ENCODE measurements at regions not wholly inside any gene's neighbourhood (a gene's known extent, or its start where the extent isn't known, plus 50 kb on each side); places are given as distances from the start of the nearest gene placed in this dataset.

- H3K79me1 ChIP-seq (ENCODE audit: low read depth, low read length): no peaks in the 10 kb centered on the region
- ChIA-PET CTCF (ENCODE audit: partially characterized antibody) (interaction anchor here (1.0 kb wide), 1 partner anchor 238 kb away, joined by 3 read pairs; no protein-coding TSS in a partner anchor), POLR2A (ENCODE audit: partially characterized antibody) (no interaction called here)
- FAIRE-seq (no peak), DNase-seq (ENCODE audit: low read depth in 1 of 2, low spot score in 2 of 2) (no peak)
- WGBS, 2 experiments (ENCODE audit: extremely low coverage in 1 of 2, insufficient coverage in 1 of 2, insufficient read length in 1 of 2, insufficient replicate concordance in 2 of 2, low coverage in 1 of 2, low lambda C conversion rate in 2 of 2, missing lambda C conversion rate in 1 of 2): 83% methylated on average over 3 of the region's 3 CpGs; no CpG with 5 or more reads in 1 of the 2 experiments
- no peak overlapping the region for H2BK20ac ChIP-seq (ENCODE audit: low read length)
- H4K20me1 ChIP-seq (replicated peaks in 1 of 2; ENCODE audit: control insufficient read depth in 1 of 2, insufficient read depth in 2 of 2, low read length in 2 of 2): no peaks in the 10 kb centered on the region
- no peak overlapping the region for H3K27ac ChIP-seq (ENCODE audit: low read depth, low read length)
- H2BK12ac ChIP-seq (ENCODE audit: low read depth, low read length): no peak overlapping the region
- no peak overlapping the region for H3K4me3 ChIP-seq (ENCODE audit: extremely low read depth in 1 of 4, insufficient read depth in 2 of 4, low read depth in 3 of 4, low read length in 4 of 4)
- H2BK5ac ChIP-seq (ENCODE audit: low read depth, low read length): no peak overlapping the region
- no peaks in the 10 kb centered on the region for H3K4me1 ChIP-seq (replicated peaks in 1 of 4; ENCODE audit: control insufficient read depth in 3 of 4, insufficient read depth in 4 of 4, low read length in 3 of 4)
- no peak overlapping the region for H3K18ac ChIP-seq (ENCODE audit: extremely low read depth, low read length)
- H3K23ac ChIP-seq (ENCODE audit: insufficient read length): no peak overlapping the region
- H3K56ac ChIP-seq (replicated peaks; ENCODE audit: insufficient read length, low read depth, low read length): no peak overlapping the region
- no peak overlapping the region for H2AK5ac ChIP-seq (ENCODE audit: low read depth, low read length)
- H3K14ac ChIP-seq (ENCODE audit: insufficient read length): no peak overlapping the region
- H4K91ac ChIP-seq (replicated peaks; ENCODE audit: insufficient read length, low read length): no peak overlapping the region
- H3K4me2 ChIP-seq (ENCODE audit: insufficient read depth in 1 of 2, low read depth in 2 of 2, low read length in 2 of 2): no peak overlapping the region
- no peak overlapping the region for H4K8ac ChIP-seq (ENCODE audit: extremely low read depth, insufficient read depth, low read length)
- H3K36me3 ChIP-seq (ENCODE audit: control insufficient read depth in 2 of 4, insufficient read depth in 4 of 4, low read length in 3 of 4): no peaks in the 10 kb centered on the region
- H3K79me2 ChIP-seq (ENCODE audit: control insufficient read depth in 1 of 2, insufficient read depth in 2 of 2, low read length in 2 of 2): no peaks in the 10 kb centered on the region
- H3K4ac ChIP-seq (replicated peaks; ENCODE audit: insufficient read length, low read depth, low read length): no peak overlapping the region
- no peak overlapping the region for H2BK15ac ChIP-seq (ENCODE audit: low read length)
- H3K9me3 ChIP-seq (ENCODE audit: insufficient read depth in 2 of 2, low read depth in 1 of 2, low read length in 1 of 2): peaks cover 17 to 21% of the 10 kb centered on the region in 2 experiments
- H3K23me2 ChIP-seq (ENCODE audit: low read depth, low read length): no peaks in the 10 kb centered on the region
- no peak overlapping the region for H2BK120ac ChIP-seq (replicated peaks; ENCODE audit: low read depth, low read length)
- no peak overlapping the region for H4K5ac ChIP-seq (ENCODE audit: insufficient read length, low read depth, low read length)
- no peaks in the 10 kb centered on the region for H3K27me3 ChIP-seq (replicated peaks in 1 of 4; ENCODE audit: control insufficient read depth in 3 of 4, extremely low read depth in 1 of 4, insufficient read depth in 3 of 4, low read length in 3 of 4)
- H2AFZ ChIP-seq (ENCODE audit: low read length): no peak overlapping the region
- no peak overlapping the region for H3K9ac ChIP-seq (replicated peaks in 1 of 4; ENCODE audit: extremely low read depth in 1 of 4, low read depth in 3 of 4, low read length in 3 of 4)
- no peak for TF ChIP-seq TCF12 (IDR thresholded peaks at IDR 0.05; ENCODE audit: low read depth, low read length)
- no peak for TF ChIP-seq RFX5 (IDR thresholded peaks at IDR 0.05; ENCODE audit: borderline replicate concordance, low read depth, low read length)
- TF ChIP-seq TEAD4 (IDR thresholded peaks at IDR 0.05; ENCODE audit: low read depth, low read length): no peak
- TF ChIP-seq CHD1 (IDR thresholded peaks at IDR 0.05; ENCODE audit: low read depth, low read length): no peak
- TF ChIP-seq SIRT6 (IDR thresholded peaks at IDR 0.05; ENCODE audit: low read length): no peak
- TF ChIP-seq CTBP2 (IDR thresholded peaks at IDR 0.05; ENCODE audit: borderline replicate concordance, insufficient read depth, insufficient read length, low read length): no peak
- TF ChIP-seq POU5F1 (IDR thresholded peaks at IDR 0.05; ENCODE audit: low read depth, low read length): no peak
- no peak for TF ChIP-seq FOSL1 (IDR thresholded peaks at IDR 0.05; ENCODE audit: insufficient read depth, low read depth, low read length)
- TF ChIP-seq CREB1 (IDR thresholded peaks at IDR 0.05): no peak
- no peak for TF ChIP-seq SP2 (IDR thresholded peaks at IDR 0.05; ENCODE audit: low read length)
Observed at GRCh38 chr5:62681117-62681850, 102.7 kb downstream of the LRRC70 start.

Data from H1 (cell line).